HepG2 (cell line): ENCODE measurements at regions not wholly inside any gene's neighbourhood (a gene's known extent, or its start where the extent isn't known, plus 50 kb on each side); places are given as distances from the start of the nearest gene placed in this dataset.

Experiments used
- ATAC-seq: fragments of 200-7000 bp; cut with Tn5 transposase; 3 replicates; pipeline ENCODE4 v1.9.1; 2020; ENCODE audit warnings: mild to moderate bottlenecking, moderate library complexity
- BruUV-seq: library from RNA; stranded (reverse); fragments of 400-500 nt; replicated peaks from 2 replicates; lab custom pipeline; 2021; lab: Mats Ljungman, UMichigan
- CTCF ChIA-PET: fragments of 300-600 bp; formaldehyde crosslinking; extraction: SDS; loops from one replicate; lab custom pipeline; 2021; ENCODE audit warnings: low total read pairs, inconsistent platforms, low intra/inter-chr PET ratio; lab: Yijun Ruan, JAX
- POLR2A ChIA-PET: fragments of 350-600 bp; sonication (Branson Sonifier 250); formaldehyde crosslinking; loops from one replicate; lab custom pipeline; 2020; ENCODE audit warnings: antibody characterized with exemption, inconsistent platforms; lab: Yijun Ruan, JAX
- DNase-seq: peaks from one replicate; pipeline ENCODE4 v3.0.0-alpha.2; 2015; ENCODE audit warnings: low spot score
- FAIRE-seq: peaks from 3 replicates; lab custom pipeline; 2011; peaks lifted over from hg19 to GRCh38; lab: Jason Lieb, UNC
- H2AFZ ChIP-seq: one replicate; pipeline ENCODE4 v1.6.1; 2011; ENCODE audit warnings: low read length, inconsistent platforms
- H3K27ac ChIP-seq: fragments of 300-600 bp; 3 replicates; pipeline ENCODE4 v1.8.0; 2011; ENCODE audit warnings: mixed run types, mild to moderate bottlenecking, mixed read lengths, low read length, inconsistent platforms; ENCODE audit not compliant: insufficient read depth; ENCODE audit errors: extremely low read length
- H3K27me3 ChIP-seq, 2 experiments: fragments of 200-600 bp in 1 of 2; 2 replicates in 1 of 2; 3 replicates in 1 of 2; pipeline versions ENCODE4 v1.6.0 to v1.8.0; 2011; ENCODE audit warnings: low read length in 2 of 2, mild to moderate bottlenecking in 2 of 2, moderate library complexity in 2 of 2, inconsistent platforms in 1 of 2; ENCODE audit not compliant: insufficient read depth in 2 of 2, control insufficient read depth in 1 of 2
- H3K36me3 ChIP-seq, 2 experiments: fragments of 200-600 bp in 1 of 2; replicated peaks in 1 of 2; 2 replicates in 1 of 2; 3 replicates in 1 of 2; pipeline versions ENCODE4 v1.5.1 to v1.8.0; 2011; ENCODE audit warnings: low read length in 2 of 2, inconsistent platforms in 1 of 2; ENCODE audit not compliant: insufficient read depth in 2 of 2, control insufficient read depth in 1 of 2
- H3K4me1 ChIP-seq: 2 replicates; pipeline ENCODE4 v1.5.1; 2012; ENCODE audit warnings: low read length, inconsistent platforms; ENCODE audit not compliant: insufficient read depth
- H3K4me2 ChIP-seq: 2 replicates; pipeline ENCODE4 v1.6.0; 2011; ENCODE audit warnings: low read depth, low read length, inconsistent platforms
- H3K4me3 ChIP-seq, 3 experiments: fragments of 200-600 bp in 1 of 3; sonication (generic), shearing (Covaris generic) in 1 of 3; replicated peaks in 1 of 3; 2 replicates each; pipeline ENCODE4 v1.5.1; 2011 to 2016; ENCODE audit warnings: low read length in 3 of 3, inconsistent platforms in 2 of 3, low read depth in 2 of 3, mild to moderate bottlenecking in 2 of 3, control low read depth in 1 of 3, mixed read lengths in 1 of 3; ENCODE audit not compliant: insufficient read depth in 1 of 3
- H3K79me2 ChIP-seq: one replicate; pipeline ENCODE4 v1.6.1; 2011; ENCODE audit warnings: low read length, inconsistent platforms; ENCODE audit not compliant: insufficient read depth
- H3K9ac ChIP-seq: 2 replicates; pipeline ENCODE4 v1.6.0; 2011; ENCODE audit warnings: mild to moderate bottlenecking, low read depth, low read length, inconsistent platforms; ENCODE audit not compliant: insufficient read depth
- H3K9me3 ChIP-seq: 2 replicates; pipeline ENCODE4 v1.5.1; 2012; ENCODE audit warnings: mild to moderate bottlenecking, low read length
- H4K20me1 ChIP-seq: 2 replicates; pipeline ENCODE4 v1.6.0; 2011; ENCODE audit warnings: inconsistent platforms, mild to moderate bottlenecking, low read length, moderate library complexity; ENCODE audit not compliant: insufficient read depth
- ARNTL ChIP-seq: sonication (generic); formaldehyde crosslinking; IDR thresholded peaks from 2 replicates; pipeline ENCODE4 v1.4.0; 2020; ENCODE audit warnings: mild to moderate bottlenecking, missing genetic modification reagents
- EZH2 ChIP-seq: conservative IDR thresholded peaks from 2 replicates; pipeline ENCODE4 v1.6.1; 2012; ENCODE audit warnings: mild to moderate bottlenecking, low read depth, low read length, moderate library complexity
- HNF4A ChIP-seq: sonication (generic); formaldehyde crosslinking; IDR thresholded peaks from 2 replicates; pipeline ENCODE4 v1.4.0; 2020; ENCODE audit warnings: missing genetic modification reagents
- HOXD1 ChIP-seq: sonication (generic); formaldehyde crosslinking; IDR thresholded peaks from 2 replicates; pipeline ENCODE4 v1.5.0; 2020; ENCODE audit warnings: missing genetic modification reagents
- NFE2L1 ChIP-seq: sonication (generic); formaldehyde crosslinking; IDR thresholded peaks from 2 replicates; pipeline ENCODE4 v1.4.0; 2020; ENCODE audit warnings: missing genetic modification reagents, mild to moderate bottlenecking, borderline replicate concordance
- RBAK ChIP-seq: sonication (generic); formaldehyde crosslinking; IDR thresholded peaks from 2 replicates; pipeline ENCODE4 v1.5.1; 2020; ENCODE audit warnings: mild to moderate bottlenecking, missing genetic modification reagents
- RCOR2 ChIP-seq: IDR thresholded peaks from 2 replicates; pipeline ENCODE4 v1.6.1; 2016; ENCODE audit warnings: missing biosample characterization, missing genetic modification reagents
- SNRNP70 ChIP-seq: fragments of 200-400 bp; formaldehyde crosslinking; IDR thresholded peaks from 2 replicates; pipeline ENCODE4 v1.6.1; 2017; ENCODE audit warnings: mild to moderate bottlenecking, low read depth, low read length, moderate library complexity
- SSRP1 ChIP-seq: IDR thresholded peaks from 2 replicates; pipeline ENCODE4 v1.6.1; 2016; ENCODE audit warnings: control low read depth
- TBL1XR1 ChIP-seq: fragments of 150-350 bp; IDR thresholded peaks from 2 replicates; pipeline ENCODE4 v1.6.1; 2014; ENCODE audit warnings: borderline replicate concordance, low read length; ENCODE audit not compliant: partially characterized antibody
- ZKSCAN1 ChIP-seq: fragments of 150-350 bp; IDR thresholded peaks from 2 replicates; pipeline ENCODE4 v1.6.1; 2014; ENCODE audit warnings: low read length
- ZNF160 ChIP-seq: sonication (generic); formaldehyde crosslinking; IDR thresholded peaks from 2 replicates; pipeline ENCODE4 v1.8.0; 2022; ENCODE audit warnings: mild to moderate bottlenecking, inconsistent platforms, missing genetic modification reagents
- ZNF317 ChIP-seq: sonication (generic); formaldehyde crosslinking; IDR thresholded peaks from 2 replicates; pipeline ENCODE4 v1.5.0; 2020; ENCODE audit warnings: mild to moderate bottlenecking, missing genetic modification reagents
- ZNF703 ChIP-seq: sonication (generic); formaldehyde crosslinking; IDR thresholded peaks from 2 replicates; pipeline ENCODE4 v1.5.1; 2020; ENCODE audit warnings: missing genetic modification reagents, mild to moderate bottlenecking, moderate library complexity, borderline replicate concordance
- ZNF747 ChIP-seq: sonication (generic); formaldehyde crosslinking; IDR thresholded peaks from 2 replicates; pipeline ENCODE4 v1.8.1; 2023; ENCODE audit warnings: missing genetic modification reagents, mild to moderate bottlenecking, borderline replicate concordance
- ZSCAN31 ChIP-seq: sonication (generic); formaldehyde crosslinking; IDR thresholded peaks from 2 replicates; pipeline ENCODE4 v1.5.0; 2020; ENCODE audit warnings: low read depth, mild to moderate bottlenecking, missing genetic modification reagents
- ZXDC ChIP-seq: sonication (generic); formaldehyde crosslinking; IDR thresholded peaks from 2 replicates; pipeline ENCODE4 v1.5.0; 2020; ENCODE audit warnings: mild to moderate bottlenecking, missing genetic modification reagents
- WGBS: methylation state at CpG from one replicate; pipeline ENCODE4 v1.1.6; 2017; ENCODE audit warnings: low lambda C conversion rate; 5-methylcytosine and 5-hydroxymethylcytosine counted together
- in situ Hi-C: cut with HindIII; loops from 2 replicates; pipeline ENCODE4 v1.10.0; 2017; ENCODE audit warnings: low pct_unique_long_range_greater_than_20kb; ENCODE audit not compliant: extremely low pct_ligation_motif_present
- intact Hi-C: fragments of 100-400 bp; cut with micrococcal nuclease; formaldehyde crosslinking; loops from one replicate; pipeline ENCODE4 v1.10.0; 2022; ENCODE audit not compliant: unreplicated experiment

GRCh38 chr5:156182174-156182967 lies 144.6 kb upstream of the SGCD start:
- Histone ChIP-seq H3K9ac (no peak overlapping the region), H3K4me2 (no peak overlapping the region), H3K27me3 (no peaks in the 10 kb centered on the region), H3K4me3 (no peak overlapping the region), H3K4me1 (no peaks in the 10 kb centered on the region), H3K27ac (no peak overlapping the region), H3K36me3 (no peaks in the 10 kb centered on the region), H3K9me3 (peaks cover 14% of the 10 kb centered on the region; the same call in 1 of the 2 replicates), H4K20me1 (no peaks in the 10 kb centered on the region), H3K79me2 (no peaks in the 10 kb centered on the region), H2AFZ (no peak overlapping the region)
- BruUV-seq: no TSS peak
- FAIRE-seq (no peak), ATAC-seq (no peak), DNase-seq (no peak)
- ChIA-PET CTCF (no interaction called here), POLR2A (no interaction called here)
- TF ChIP-seq ZNF747 (CRISPR knock-in tag) (no peak), ZSCAN31 (no peak), RBAK (CRISPR knock-in tag) (no peak), ZKSCAN1 (no peak), ZNF160 (no peak), SNRNP70 (no peak), RCOR2 (CRISPR knock-in tag) (no peak), ARNTL (CRISPR knock-in tag) (no peak), ZNF317 (CRISPR knock-in tag) (no peak), EZH2 (no peak), NFE2L1 (CRISPR knock-in tag) (no peak), SSRP1 (CRISPR knock-in tag) (no peak), TBL1XR1 (no peak), HOXD1 (CRISPR knock-in tag) (no peak), ZXDC (no peak), HNF4A (CRISPR knock-in tag) (no peak), ZNF703 (CRISPR knock-in tag) (no peak)
- in situ Hi-C loops (no loop called here), intact Hi-C loops (no loop called here)
- WGBS: 12% methylated on average over 4 of the region's 4 CpGs
